HCT116 (cell line): ENCODE measurements at regions not wholly inside any gene's neighbourhood (a gene's known extent, or its start where the extent isn't known, plus 50 kb on each side); places are given as distances from the start of the nearest gene placed in this dataset.

ENCODE experiments used
- CBX3 ChIP-seq: IDR thresholded peaks from 2 replicates; pipeline ENCODE4 v1.6.1; 2012; ENCODE audit warnings: low read depth
- CEBPB ChIP-seq: IDR thresholded peaks from 2 replicates; pipeline ENCODE4 v1.6.1; 2012; ENCODE audit warnings: low read depth
- EGR1 ChIP-seq: IDR thresholded peaks from 2 replicates; pipeline ENCODE4 v1.6.1; 2012; ENCODE audit warnings: low read depth
- EZH2 ChIP-seq: fragments of 200-600 bp; sonication (generic); IDR thresholded peaks from 2 replicates; pipeline ENCODE4 v1.6.1; 2017; ENCODE audit warnings: antibody characterized with exemption, mixed run types
- EZH2phosphoT487 ChIP-seq: fragments of 200-600 bp; IDR thresholded peaks from 2 replicates; pipeline ENCODE4 v1.6.1; 2018; ENCODE audit warnings: antibody characterized with exemption, borderline replicate concordance
- POLR2A ChIP-seq: IDR thresholded peaks from 2 replicates; pipeline ENCODE4 v1.7.0; 2011; ENCODE audit warnings: borderline replicate concordance; ENCODE audit not compliant: insufficient read depth, insufficient read length; ENCODE audit errors: extremely low read depth
- POLR2AphosphoS5 ChIP-seq: IDR thresholded peaks from 2 replicates; pipeline ENCODE4 v1.6.1; 2011; ENCODE audit warnings: mild to moderate bottlenecking, low read depth, low read length, moderate library complexity
- RAD21 ChIP-seq: IDR thresholded peaks from 2 replicates; pipeline ENCODE4 v1.6.1; 2012; ENCODE audit warnings: low read depth, mild to moderate bottlenecking
- SRF ChIP-seq: IDR thresholded peaks from 2 replicates; pipeline ENCODE4 v1.6.1; 2012; ENCODE audit warnings: low read depth
- ZNF274 ChIP-seq: fragments of 200-500 bp; sonication (Bioruptor generic); IDR thresholded peaks from 2 replicates; pipeline ENCODE4 v1.6.1; 2014; ENCODE audit warnings: mild to moderate bottlenecking, low read depth, low read length, inconsistent platforms
- TF ChIP-seq, protein P1 (sequence below), 3 experiments: fragments of 200-600 bp in 1 of 3; sonication (generic) in 1 of 3; IDR thresholded peaks in 2 of 3; conservative IDR thresholded peaks in 1 of 3; 2 replicates each; pipeline ENCODE4 v1.5.1; 2012 to 2017; ENCODE audit warnings: low read depth in 2 of 3, low read length in 2 of 3, antibody characterized with exemption in 1 of 3, borderline replicate concordance in 1 of 3, control low read depth in 1 of 3, mild to moderate bottlenecking in 1 of 3, mixed read lengths in 1 of 3, mixed run types in 1 of 3, moderate library complexity in 1 of 3; ENCODE audit not compliant: insufficient read depth in 1 of 3
- TF ChIP-seq, protein P2 (sequence below): IDR thresholded peaks from 2 replicates; pipeline ENCODE4 v1.6.1; 2012
- TF ChIP-seq, protein P3 (sequence below): IDR thresholded peaks from 2 replicates; pipeline ENCODE4 v1.6.1; 2012

DNA sequence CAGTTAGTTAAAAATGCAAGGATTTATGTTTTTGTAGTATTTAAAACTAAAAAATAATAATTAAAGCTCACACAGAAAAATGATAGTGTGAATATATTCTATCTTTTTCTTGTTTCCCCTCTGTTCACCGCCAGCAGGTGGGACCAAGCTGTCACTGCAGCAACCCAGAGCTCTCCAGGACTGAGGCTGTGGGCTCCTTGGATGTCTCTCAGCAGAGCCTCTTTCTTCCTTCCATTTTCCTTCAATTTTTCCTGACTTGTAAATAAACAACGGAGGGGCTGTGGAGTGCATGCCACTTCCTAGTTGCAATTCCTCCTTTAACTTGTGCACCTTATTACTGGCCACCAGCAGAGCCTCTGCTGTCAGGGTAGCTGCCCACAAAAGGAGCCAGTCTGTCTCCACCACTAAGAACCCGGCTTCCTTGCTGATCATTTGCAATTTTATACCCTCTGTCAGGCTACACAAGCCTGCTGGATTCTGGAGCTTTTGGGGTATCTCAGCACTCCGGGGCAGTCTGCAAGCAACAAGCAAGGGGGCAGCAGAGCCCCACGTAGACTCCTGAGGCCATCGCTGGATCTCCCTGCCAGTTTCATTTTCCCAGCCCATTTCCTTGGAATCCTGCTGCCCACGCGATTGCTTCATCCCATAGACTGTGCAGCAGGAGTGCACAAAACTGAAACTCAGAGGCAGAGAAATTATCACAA, 1467.4 kb downstream of the C4orf33 start:
- peak; percentile 87 for TF ChIP-seq EGR1
- TF ChIP-seq, protein P1, sequence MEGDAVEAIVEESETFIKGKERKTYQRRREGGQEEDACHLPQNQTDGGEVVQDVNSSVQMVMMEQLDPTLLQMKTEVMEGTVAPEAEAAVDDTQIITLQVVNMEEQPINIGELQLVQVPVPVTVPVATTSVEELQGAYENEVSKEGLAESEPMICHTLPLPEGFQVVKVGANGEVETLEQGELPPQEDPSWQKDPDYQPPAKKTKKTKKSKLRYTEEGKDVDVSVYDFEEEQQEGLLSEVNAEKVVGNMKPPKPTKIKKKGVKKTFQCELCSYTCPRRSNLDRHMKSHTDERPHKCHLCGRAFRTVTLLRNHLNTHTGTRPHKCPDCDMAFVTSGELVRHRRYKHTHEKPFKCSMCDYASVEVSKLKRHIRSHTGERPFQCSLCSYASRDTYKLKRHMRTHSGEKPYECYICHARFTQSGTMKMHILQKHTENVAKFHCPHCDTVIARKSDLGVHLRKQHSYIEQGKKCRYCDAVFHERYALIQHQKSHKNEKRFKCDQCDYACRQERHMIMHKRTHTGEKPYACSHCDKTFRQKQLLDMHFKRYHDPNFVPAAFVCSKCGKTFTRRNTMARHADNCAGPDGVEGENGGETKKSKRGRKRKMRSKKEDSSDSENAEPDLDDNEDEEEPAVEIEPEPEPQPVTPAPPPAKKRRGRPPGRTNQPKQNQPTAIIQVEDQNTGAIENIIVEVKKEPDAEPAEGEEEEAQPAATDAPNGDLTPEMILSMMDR (IDR thresholded peaks at IDR 0.05 in 2 of 3, conservative IDR thresholded peaks at IDR 0.05 in 1 of 3; ENCODE audit: borderline replicate concordance in 1 of 3, insufficient read depth in 1 of 3, low read depth in 2 of 3, low read length in 2 of 3) = peak; percentile 34 to 81 (median 76); a peak in 5 of 6 replicates
- peak; percentile 86 for TF ChIP-seq RAD21
- TF ChIP-seq SRF = no peak
- TF ChIP-seq POLR2AphosphoS5 = no peak
- TF ChIP-seq CBX3 = 0 out of 2 replicates have a peak, but pooled peaks have one; percentile 34
- TF ChIP-seq POLR2A = no peak
- TF ChIP-seq CEBPB = peak; percentile 88
- TF ChIP-seq, protein P2, sequence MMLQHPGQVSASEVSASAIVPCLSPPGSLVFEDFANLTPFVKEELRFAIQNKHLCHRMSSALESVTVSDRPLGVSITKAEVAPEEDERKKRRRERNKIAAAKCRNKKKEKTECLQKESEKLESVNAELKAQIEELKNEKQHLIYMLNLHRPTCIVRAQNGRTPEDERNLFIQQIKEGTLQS = no peak
- TF ChIP-seq ZNF274 = no peak
- TF ChIP-seq, protein P3, sequence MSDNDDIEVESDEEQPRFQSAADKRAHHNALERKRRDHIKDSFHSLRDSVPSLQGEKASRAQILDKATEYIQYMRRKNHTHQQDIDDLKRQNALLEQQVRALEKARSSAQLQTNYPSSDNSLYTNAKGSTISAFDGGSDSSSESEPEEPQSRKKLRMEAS = no peak
- TF ChIP-seq EZH2 = no peak
- TF ChIP-seq EZH2phosphoT487 = no peak
